ENCODE measurements at regions not wholly inside any gene's neighbourhood (a gene's known extent, or its start where the extent isn't known, plus 50 kb on each side); places are given as distances from the start of the nearest gene placed in this dataset.

DNA sequence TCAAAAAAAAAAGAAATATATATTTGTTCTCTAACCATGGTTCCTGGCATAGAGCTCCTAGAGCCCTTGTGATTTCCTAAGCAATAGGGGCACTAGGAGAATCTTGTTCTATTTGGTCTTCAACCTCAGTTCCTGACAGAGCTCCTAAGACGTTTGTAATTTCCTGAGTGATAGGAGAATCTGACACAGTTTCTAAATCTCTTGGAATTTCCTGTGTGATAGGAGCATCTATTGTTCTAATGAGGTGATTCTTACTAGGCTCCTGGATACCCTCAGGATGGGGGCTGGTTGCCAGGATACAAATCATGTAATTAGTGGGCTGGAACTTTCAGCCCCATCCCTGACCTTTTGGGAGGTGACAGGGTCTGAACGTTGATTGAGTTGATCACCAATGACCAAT, 245.8 kb downstream of the ZEB2 start:
- no CpG with 5 or more reads among the region's 2 CpGs for WGBS (ENCODE audit: extremely low coverage, insufficient read length, low lambda C conversion rate)
- no peak overlapping the region for H3T11ph ChIP-seq (ENCODE audit: low read length)

More for the DNA sequence above, 245.8 kb downstream of the ZEB2 start:
- Histone ChIP-seq H4K20me1 (ENCODE audit: control insufficient read depth, insufficient read depth, insufficient read length) (no peaks in the 10 kb centered on the region), H3K79me2 (ENCODE audit: insufficient read depth, low read length) (no peaks in the 10 kb centered on the region), H3K14ac (ENCODE audit: insufficient read depth, low read length) (no peak overlapping the region), H3K23ac (ENCODE audit: insufficient read length, low read depth, low read length) (no peak overlapping the region), H3K4me1 (ENCODE audit: insufficient read depth, low read length) (no peaks in the 10 kb centered on the region; the same call in 1 of the 2 replicates), H2BK12ac (ENCODE audit: insufficient read length, low read depth, low read length) (no peak overlapping the region), H3K27ac (ENCODE audit: insufficient read length, low read depth, low read length) (no peak overlapping the region), H4K5ac (ENCODE audit: insufficient read length, low read depth, low read length) (no peak overlapping the region), H3K9ac (ENCODE audit: extremely low read depth, insufficient read length, low read length) (no peak overlapping the region), H3K56ac (ENCODE audit: insufficient read length, low read depth, low read length) (no peak overlapping the region), H2AFZ (ENCODE audit: low read length) (no peak overlapping the region), H3K9me3 (ENCODE audit: control insufficient read depth, low read depth, low read length) (no peaks in the 10 kb centered on the region), H4K91ac (ENCODE audit: insufficient read length, low read depth, low read length) (no peak overlapping the region), H2BK15ac (ENCODE audit: low read depth, low read length) (no peak overlapping the region), H3K4me2 (ENCODE audit: insufficient read depth, insufficient read length, low read length) (no peak overlapping the region), H2BK5ac (ENCODE audit: insufficient read length, low read length) (no peak overlapping the region), H3K27me3 (ENCODE audit: insufficient read depth, low read length) (no peaks in the 10 kb centered on the region), H3K23me2 (ENCODE audit: insufficient read length, low read depth, low read length, poor library complexity, severe bottlenecking) (no peaks in the 10 kb centered on the region), H3K18ac (ENCODE audit: insufficient read length, low read depth, low read length) (no peak overlapping the region), H4K8ac (replicated peaks; ENCODE audit: insufficient read length, low read depth, low read length) (no peak overlapping the region), H3K79me1 (ENCODE audit: insufficient read depth, low read depth, low read length, poor library complexity, severe bottlenecking) (no peaks in the 10 kb centered on the region), H3K4ac (ENCODE audit: low read depth, low read length) (no peak overlapping the region), H2BK120ac (ENCODE audit: low read depth, low read length, poor library complexity, severe bottlenecking) (no peak overlapping the region), H2AK5ac (ENCODE audit: insufficient read length, low read length) (no peak overlapping the region), H2BK20ac (ENCODE audit: low read depth, low read length, poor library complexity, severe bottlenecking) (no peak overlapping the region)
- Mint-ChIP-seq H3K27ac (no peak overlapping the region), H3K4me1 (peaks cover 17 to 19% of the 10 kb centered on the region in 2 experiments), H3K9me3 (peaks cover 0 to 2% of the 10 kb centered on the region in 2 experiments; a peak in 1 of 5 replicates), H3K27me3 (ENCODE audit: low read depth) (no peaks in the 10 kb centered on the region), H3K36me3 (ENCODE audit: insufficient read depth in 1 of 3, low read depth in 3 of 3) (peaks cover 0 to 4% (median 2%) of the 10 kb centered on the region in 3 experiments; a peak in 2 of 7 replicates), H3K4me3 (no peak overlapping the region)
- DNase-seq, result no peak
- TF ChIP-seq, protein P1, sequence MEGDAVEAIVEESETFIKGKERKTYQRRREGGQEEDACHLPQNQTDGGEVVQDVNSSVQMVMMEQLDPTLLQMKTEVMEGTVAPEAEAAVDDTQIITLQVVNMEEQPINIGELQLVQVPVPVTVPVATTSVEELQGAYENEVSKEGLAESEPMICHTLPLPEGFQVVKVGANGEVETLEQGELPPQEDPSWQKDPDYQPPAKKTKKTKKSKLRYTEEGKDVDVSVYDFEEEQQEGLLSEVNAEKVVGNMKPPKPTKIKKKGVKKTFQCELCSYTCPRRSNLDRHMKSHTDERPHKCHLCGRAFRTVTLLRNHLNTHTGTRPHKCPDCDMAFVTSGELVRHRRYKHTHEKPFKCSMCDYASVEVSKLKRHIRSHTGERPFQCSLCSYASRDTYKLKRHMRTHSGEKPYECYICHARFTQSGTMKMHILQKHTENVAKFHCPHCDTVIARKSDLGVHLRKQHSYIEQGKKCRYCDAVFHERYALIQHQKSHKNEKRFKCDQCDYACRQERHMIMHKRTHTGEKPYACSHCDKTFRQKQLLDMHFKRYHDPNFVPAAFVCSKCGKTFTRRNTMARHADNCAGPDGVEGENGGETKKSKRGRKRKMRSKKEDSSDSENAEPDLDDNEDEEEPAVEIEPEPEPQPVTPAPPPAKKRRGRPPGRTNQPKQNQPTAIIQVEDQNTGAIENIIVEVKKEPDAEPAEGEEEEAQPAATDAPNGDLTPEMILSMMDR (conservative IDR thresholded peaks at IDR 0.05), result no peak

Measured in H9 (cell line).